ENCODE measurements at regions not wholly inside any gene's neighbourhood (a gene's known extent, or its start where the extent isn't known, plus 50 kb on each side); places are given as distances from the start of the nearest gene placed in this dataset.

GRCh38 chr20:6299456-6299855 lies 176.6 kb upstream of the FERMT1 start:
- FAIRE-seq (no peak), DNase-seq (ENCODE audit: low read depth) (peak; percentile 7)
- Mint-ChIP-seq H3K36me3 (ENCODE audit: low read depth, unreplicated experiment) (no peaks in the 10 kb centered on the region), H3K27ac (ENCODE audit: unreplicated experiment) (no peak overlapping the region), H3K27me3 (ENCODE audit: low read depth, unreplicated experiment) (no peaks in the 10 kb centered on the region), H3K4me1 (ENCODE audit: low read depth, unreplicated experiment) (peaks cover 6% of the 10 kb centered on the region), H3K4me3 (ENCODE audit: unreplicated experiment) (no peak overlapping the region), H3K9me3 (ENCODE audit: unreplicated experiment) (no peaks in the 10 kb centered on the region)
- Histone ChIP-seq H3K4me2 (ENCODE audit: low read length) (no peak overlapping the region), H3K9me3 (ENCODE audit: insufficient read depth, low read depth, low read length) (no peaks in the 10 kb centered on the region), H3K27me3 (ENCODE audit: insufficient read depth, low read length) (no peaks in the 10 kb centered on the region), H3K4me3 (ENCODE audit: insufficient read depth, low read depth, low read length) (no peak overlapping the region), H3K4me1 (ENCODE audit: insufficient read depth, low read length) (no peaks in the 10 kb centered on the region), H3K9ac (ENCODE audit: low read length) (no peak overlapping the region), H3K79me2 (ENCODE audit: insufficient read depth, low read length) (no peaks in the 10 kb centered on the region), H3K27ac (ENCODE audit: low read depth, low read length) (no peak overlapping the region), H3K36me3 (ENCODE audit: insufficient read depth, low read length) (no peaks in the 10 kb centered on the region), H2AFZ (ENCODE audit: low read depth, low read length) (no peak overlapping the region), H4K20me1 (ENCODE audit: insufficient read depth, low read length) (no peaks in the 10 kb centered on the region)
- no peak for TF ChIP-seq CTCF (IDR thresholded peaks at IDR 0.05; ENCODE audit: insufficient read depth, low read depth, low read length)
- no peak for TF ChIP-seq EZH2 (IDR thresholded peaks at IDR 0.05; ENCODE audit: insufficient read depth, low read length)

GRCh38 chr20:6298049-6298448 lies 175.2 kb upstream of the FERMT1 start:
- no peaks in the 10 kb centered on the region for H3K36me3 ChIP-seq (ENCODE audit: insufficient read depth, low read length)
- DNase-seq (ENCODE audit: low read depth) = no peak
- Mint-ChIP-seq H3K4me1 (ENCODE audit: low read depth, unreplicated experiment) (peaks cover 6% of the 10 kb centered on the region), H3K4me3 (ENCODE audit: unreplicated experiment) (no peak overlapping the region), H3K36me3 (ENCODE audit: low read depth, unreplicated experiment) (no peaks in the 10 kb centered on the region), H3K9me3 (ENCODE audit: unreplicated experiment) (no peaks in the 10 kb centered on the region), H3K27ac (ENCODE audit: unreplicated experiment) (no peak overlapping the region), H3K27me3 (ENCODE audit: low read depth, unreplicated experiment) (no peaks in the 10 kb centered on the region)
- no peak for TF ChIP-seq EZH2 (IDR thresholded peaks at IDR 0.05; ENCODE audit: insufficient read depth, low read length)
- no peak for TF ChIP-seq CTCF (IDR thresholded peaks at IDR 0.05; ENCODE audit: insufficient read depth, low read depth, low read length)
- H3K27me3 ChIP-seq (ENCODE audit: insufficient read depth, low read length) = no peaks in the 10 kb centered on the region
- FAIRE-seq = no peak
- H3K79me2 ChIP-seq (ENCODE audit: insufficient read depth, low read length) = no peaks in the 10 kb centered on the region
- no peaks in the 10 kb centered on the region for H3K9me3 ChIP-seq (ENCODE audit: insufficient read depth, low read depth, low read length)
- H3K4me3 ChIP-seq (ENCODE audit: insufficient read depth, low read depth, low read length) = no peak overlapping the region
- H3K4me1 ChIP-seq (ENCODE audit: insufficient read depth, low read length) = no peaks in the 10 kb centered on the region
- no peaks in the 10 kb centered on the region for H4K20me1 ChIP-seq (ENCODE audit: insufficient read depth, low read length)
- no peak overlapping the region for H3K9ac ChIP-seq (ENCODE audit: low read length)
- H2AFZ ChIP-seq (ENCODE audit: low read depth, low read length) = no peak overlapping the region
- no peak overlapping the region for H3K4me2 ChIP-seq (ENCODE audit: low read length)
- no peak overlapping the region for H3K27ac ChIP-seq (ENCODE audit: low read depth, low read length)

GRCh38 chr20:6295867-6296256 lies 173.0 kb upstream of the FERMT1 start:
- DNase-seq (ENCODE audit: low read depth) = peak; percentile 4
- H3K27me3 ChIP-seq (ENCODE audit: insufficient read depth, low read length) = no peaks in the 10 kb centered on the region

More at GRCh38 chr20:6295867-6296256, 173.0 kb upstream of the FERMT1 start:
- no peak for TF ChIP-seq EZH2 (IDR thresholded peaks at IDR 0.05; ENCODE audit: insufficient read depth, low read length)
- no peak for TF ChIP-seq CTCF (IDR thresholded peaks at IDR 0.05; ENCODE audit: insufficient read depth, low read depth, low read length)
- H3K4me1 ChIP-seq (ENCODE audit: insufficient read depth, low read length) = no peaks in the 10 kb centered on the region
- no peaks in the 10 kb centered on the region for H3K9me3 Mint-ChIP-seq (ENCODE audit: unreplicated experiment)
- H3K4me2 ChIP-seq (ENCODE audit: low read length) = no peak overlapping the region
- H3K4me3 ChIP-seq (ENCODE audit: insufficient read depth, low read depth, low read length) = no peak overlapping the region
- no peaks in the 10 kb centered on the region for H3K79me2 ChIP-seq (ENCODE audit: insufficient read depth, low read length)
- H3K36me3 Mint-ChIP-seq (ENCODE audit: low read depth, unreplicated experiment) = no peaks in the 10 kb centered on the region
- no peaks in the 10 kb centered on the region for H4K20me1 ChIP-seq (ENCODE audit: insufficient read depth, low read length)
- no peak for FAIRE-seq
- H3K27ac ChIP-seq (ENCODE audit: low read depth, low read length) = no peak overlapping the region
- H3K27ac Mint-ChIP-seq (ENCODE audit: unreplicated experiment) = no peak overlapping the region
- no peaks in the 10 kb centered on the region for H3K27me3 Mint-ChIP-seq (ENCODE audit: low read depth, unreplicated experiment)
- H3K4me3 Mint-ChIP-seq (ENCODE audit: unreplicated experiment) = no peak overlapping the region
- H3K4me1 Mint-ChIP-seq (ENCODE audit: low read depth, unreplicated experiment) = peaks cover 6% of the 10 kb centered on the region
- H3K9me3 ChIP-seq (ENCODE audit: insufficient read depth, low read depth, low read length) = no peaks in the 10 kb centered on the region
- no peak overlapping the region for H3K9ac ChIP-seq (ENCODE audit: low read length)
- no peaks in the 10 kb centered on the region for H3K36me3 ChIP-seq (ENCODE audit: insufficient read depth, low read length)
- H2AFZ ChIP-seq (ENCODE audit: low read depth, low read length) = no peak overlapping the region

Measured in astrocyte (in vitro differentiated cells and primary cell).